Activated CD8-positive, alpha-beta T cell treated with anti-CD3 and anti-CD28 coated beads for 36 hours (primary cell): ENCODE measurements at regions not wholly inside any gene's neighbourhood (a gene's known extent, or its start where the extent isn't known, plus 50 kb on each side); places are given as distances from the start of the nearest gene placed in this dataset.

Source experiments
- ATAC-seq: fragments of 200-7000 bp; cut with Tn5 transposase; one replicate; pipeline ENCODE4 v1.10.0; 2021; ENCODE audit warnings: mild to moderate bottlenecking, moderate library complexity
- CTCF ChIA-PET: fragments of 350-600 bp; sonication (Branson Sonifier 250); formaldehyde crosslinking; loops from one replicate; lab custom pipeline; 2021; ENCODE audit warnings: antibody characterized with exemption; lab: Charles Lee
- POLR2A ChIA-PET: fragments of 350-600 bp; sonication (Branson Sonifier 250); formaldehyde crosslinking; loops from one replicate; lab custom pipeline; 2021; ENCODE audit warnings: antibody characterized with exemption; lab: Charles Lee
- DNase-seq: peaks from one replicate; pipeline ENCODE4 v3.0.0-alpha.2; 2020
- H3K27ac Mint-ChIP-seq: one replicate; pipeline ENCODE4 v1.8.0; 2021; ENCODE audit warnings: mild to moderate bottlenecking, mixed read lengths
- H3K27me3 Mint-ChIP-seq: one replicate; pipeline ENCODE4 v1.8.0; 2021; ENCODE audit warnings: mixed read lengths
- H3K36me3 Mint-ChIP-seq: one replicate; pipeline ENCODE4 v1.8.0; 2021; ENCODE audit warnings: low read depth, mixed read lengths
- H3K4me1 Mint-ChIP-seq: one replicate; pipeline ENCODE4 v1.8.0; 2021; ENCODE audit warnings: low read depth, mixed read lengths
- H3K4me3 Mint-ChIP-seq: one replicate; pipeline ENCODE4 v1.8.0; 2021; ENCODE audit warnings: mild to moderate bottlenecking, moderate library complexity, mixed read lengths
- H3K9me3 Mint-ChIP-seq: one replicate; pipeline ENCODE4 v1.8.0; 2021; ENCODE audit warnings: mixed read lengths
- CTCF ChIP-seq: fragments of 200-600 bp; IDR thresholded peaks from one replicate; pipeline ENCODE4 v1.8.0; 2022; ENCODE audit warnings: antibody characterized with exemption, mild to moderate bottlenecking
- intact Hi-C: fragments of 100-400 bp; cut with micrococcal nuclease; formaldehyde crosslinking; loops from one replicate; pipeline ENCODE4 v1.10.0; 2022

GRCh38 chr12:30201301-30202160 lies 417.8 kb upstream of the TMTC1 start:
- Mint-ChIP-seq H3K27ac (no peak overlapping the region), H3K9me3 (no peaks in the 10 kb centered on the region), H3K36me3 (no peaks in the 10 kb centered on the region), H3K4me1 (no peaks in the 10 kb centered on the region), H3K4me3 (no peak overlapping the region), H3K27me3 (peaks cover 13% of the 10 kb centered on the region)
- no peak for TF ChIP-seq CTCF
- DNase-seq (no peak), ATAC-seq (no peak)
- POLR2A ChIA-PET: no interaction called here
- CTCF ChIA-PET: no interaction called here
- intact Hi-C loops: no loop called here

- intact Hi-C loops: no loop called here
- DNase-seq: no peak
- no peaks in the 10 kb centered on the region for H3K36me3 Mint-ChIP-seq
- TF ChIP-seq CTCF: no peak
- no peak for ATAC-seq
- H3K9me3 Mint-ChIP-seq: no peaks in the 10 kb centered on the region
- CTCF ChIA-PET: no interaction called here
- no peak overlapping the region for H3K27ac Mint-ChIP-seq
- POLR2A ChIA-PET: no interaction called here
- no peak overlapping the region for H3K4me3 Mint-ChIP-seq
- no peaks in the 10 kb centered on the region for H3K4me1 Mint-ChIP-seq
- peaks cover 13% of the 10 kb centered on the region for H3K27me3 Mint-ChIP-seq
Measured at GRCh38 chr12:30200864-30201263, 417.1 kb upstream of the TMTC1 start.

- ChIA-PET POLR2A (no interaction called here), CTCF (no interaction called here)
- ATAC-seq: no peak
- Mint-ChIP-seq H3K27ac (no peak overlapping the region), H3K9me3 (no peaks in the 10 kb centered on the region), H3K4me3 (no peak overlapping the region), H3K36me3 (no peaks in the 10 kb centered on the region), H3K27me3 (peaks cover 10% of the 10 kb centered on the region), H3K4me1 (no peaks in the 10 kb centered on the region)
- no peak for TF ChIP-seq CTCF
- DNase-seq: no peak
- intact Hi-C loops: no loop called here
Measured at GRCh38 chr12:30197392-30198057, 413.8 kb upstream of the TMTC1 start.

- Mint-ChIP-seq H3K27ac (no peak overlapping the region), H3K9me3 (no peaks in the 10 kb centered on the region), H3K4me3 (no peak overlapping the region), H3K36me3 (no peaks in the 10 kb centered on the region), H3K4me1 (no peaks in the 10 kb centered on the region), H3K27me3 (no peaks in the 10 kb centered on the region)
- TF ChIP-seq CTCF: no peak
- ATAC-seq: no peak
- POLR2A ChIA-PET: no interaction called here
- CTCF ChIA-PET: no interaction called here
- intact Hi-C loops: no loop called here
- no peak for DNase-seq
Measured at GRCh38 chr12:30191696-30192455, 408.1 kb upstream of the TMTC1 start.
